ENCODE measurements at regions not wholly inside any gene's neighbourhood (a gene's known extent, or its start where the extent isn't known, plus 50 kb on each side); places are given as distances from the start of the nearest gene placed in this dataset.

DNA sequence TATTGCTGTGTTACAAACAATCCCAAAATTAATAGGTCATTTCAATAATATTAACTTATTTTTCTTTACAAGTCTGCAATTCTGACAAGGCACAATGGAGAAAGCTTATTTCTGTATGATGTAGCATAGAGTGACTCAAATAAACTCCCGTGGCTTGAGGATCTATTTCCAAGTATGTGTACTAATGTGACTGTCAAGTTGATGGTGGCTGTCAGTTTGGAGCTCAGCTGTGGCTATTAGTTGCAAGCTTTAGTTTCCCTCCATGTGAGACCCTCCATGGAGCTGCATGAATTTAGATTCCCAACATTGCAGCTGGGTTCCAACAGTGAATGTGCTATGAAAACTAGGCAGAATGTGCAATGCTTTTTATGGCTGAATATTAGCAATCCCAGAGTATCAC lies 515.5 kb upstream of the GBE1 start:
- TF ChIP-seq EZH2 (optimal IDR thresholded peaks at IDR 0.05; ENCODE audit: low read depth, low read length) (no peak), EZH2phosphoT487 (IDR thresholded peaks at IDR 0.05; ENCODE audit: low read length) (no peak), CTCF (IDR thresholded peaks at IDR 0.05; ENCODE audit: low read length) (no peak)
- H4K20me1 ChIP-seq (ENCODE audit: insufficient read depth, low read length) = no peaks in the 10 kb centered on the region

GRCh38 chr3:82274897-82275296 lies 513.5 kb upstream of the GBE1 start:
- no peaks in the 10 kb centered on the region for H3K4me1 ChIP-seq (ENCODE audit: low read length)
- no peak overlapping the region for H2AFZ ChIP-seq (ENCODE audit: low read length)
- no peaks in the 10 kb centered on the region for H3K9me2 ChIP-seq (replicated peaks; ENCODE audit: insufficient read depth, low read length)
- H3K27me3 ChIP-seq (replicated peaks; ENCODE audit: insufficient read depth, low read length) = no peaks in the 10 kb centered on the region
- no peak overlapping the region for H3K27ac ChIP-seq (ENCODE audit: low read length)
- DNase-seq = no peak
- H3K4me3 ChIP-seq (ENCODE audit: low read length) = no peak overlapping the region
- H3F3A ChIP-seq (ENCODE audit: insufficient read depth, low read length) = no peaks in the 10 kb centered on the region
- H3K9ac ChIP-seq (ENCODE audit: low read length) = no peak overlapping the region
- no peaks in the 10 kb centered on the region for H4K20me1 ChIP-seq (ENCODE audit: insufficient read depth, low read length)
- no peaks in the 10 kb centered on the region for H3K9me3 ChIP-seq (replicated peaks; ENCODE audit: insufficient read depth, low read length)
- H3K36me3 ChIP-seq (replicated peaks; ENCODE audit: insufficient read depth, low read length) = no peaks in the 10 kb centered on the region
- TF ChIP-seq CTCF (IDR thresholded peaks at IDR 0.05; ENCODE audit: low read length) (no peak), EZH2 (optimal IDR thresholded peaks at IDR 0.05; ENCODE audit: low read depth, low read length) (no peak), EZH2phosphoT487 (IDR thresholded peaks at IDR 0.05; ENCODE audit: low read length) (no peak)
- no peaks in the 10 kb centered on the region for H3K79me2 ChIP-seq (ENCODE audit: low read length)
- no peak overlapping the region for H3K4me2 ChIP-seq (ENCODE audit: low read depth, low read length)

More for the DNA sequence above, 515.5 kb upstream of the GBE1 start:
- Histone ChIP-seq H3K36me3 (replicated peaks; ENCODE audit: insufficient read depth, low read length) (no peaks in the 10 kb centered on the region), H3K9ac (ENCODE audit: low read length) (no peak overlapping the region), H3K4me1 (ENCODE audit: low read length) (no peaks in the 10 kb centered on the region), H2AFZ (ENCODE audit: low read length) (no peak overlapping the region), H3K9me3 (replicated peaks; ENCODE audit: insufficient read depth, low read length) (no peaks in the 10 kb centered on the region), H3K27me3 (replicated peaks; ENCODE audit: insufficient read depth, low read length) (no peaks in the 10 kb centered on the region), H3K4me3 (ENCODE audit: low read length) (no peak overlapping the region), H3K4me2 (ENCODE audit: low read depth, low read length) (no peak overlapping the region), H3K27ac (ENCODE audit: low read length) (no peak overlapping the region), H3K9me2 (replicated peaks; ENCODE audit: insufficient read depth, low read length) (no peaks in the 10 kb centered on the region), H3K79me2 (ENCODE audit: low read length) (no peaks in the 10 kb centered on the region), H3F3A (ENCODE audit: insufficient read depth, low read length) (no peaks in the 10 kb centered on the region)
- no peak for DNase-seq

DNA sequence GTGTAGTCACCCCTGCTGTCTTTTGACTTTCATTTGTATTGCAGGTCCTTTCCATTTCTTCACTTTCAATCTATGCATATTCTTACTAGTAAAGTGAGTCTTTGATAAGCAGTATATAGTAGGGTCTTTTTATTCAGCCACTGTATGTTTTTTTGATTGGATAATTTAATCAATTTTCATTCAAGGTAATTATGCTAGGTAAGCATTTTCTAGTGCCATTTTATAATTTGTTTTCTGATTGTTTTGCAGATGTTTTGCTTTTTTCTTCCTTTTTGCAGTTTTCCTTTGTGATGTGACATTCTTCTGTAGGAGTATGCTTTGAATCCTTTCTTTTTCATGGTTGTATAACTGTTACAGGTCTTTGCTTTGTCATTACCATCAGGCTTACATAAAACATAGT lies 504.3 kb upstream of the GBE1 start:
- Histone ChIP-seq H3K9me2 (replicated peaks; ENCODE audit: insufficient read depth, low read length) (no peaks in the 10 kb centered on the region), H3F3A (ENCODE audit: insufficient read depth, low read length) (no peaks in the 10 kb centered on the region), H3K4me3 (ENCODE audit: low read length) (no peak overlapping the region), H2AFZ (ENCODE audit: low read length) (no peak overlapping the region), H3K4me1 (ENCODE audit: low read length) (no peaks in the 10 kb centered on the region), H3K36me3 (replicated peaks; ENCODE audit: insufficient read depth, low read length) (no peaks in the 10 kb centered on the region), H3K79me2 (ENCODE audit: low read length) (no peaks in the 10 kb centered on the region), H3K27me3 (replicated peaks; ENCODE audit: insufficient read depth, low read length) (no peaks in the 10 kb centered on the region), H4K20me1 (ENCODE audit: insufficient read depth, low read length) (no peaks in the 10 kb centered on the region; the same call in 1 of the 2 replicates), H3K9ac (ENCODE audit: low read length) (no peak overlapping the region), H3K4me2 (ENCODE audit: low read depth, low read length) (no peak overlapping the region), H3K27ac (ENCODE audit: low read length) (no peak overlapping the region), H3K9me3 (replicated peaks; ENCODE audit: insufficient read depth, low read length) (no peaks in the 10 kb centered on the region)
- TF ChIP-seq EZH2 (optimal IDR thresholded peaks at IDR 0.05; ENCODE audit: low read depth, low read length) (no peak), EZH2phosphoT487 (IDR thresholded peaks at IDR 0.05; ENCODE audit: low read length) (no peak), CTCF (IDR thresholded peaks at IDR 0.05; ENCODE audit: low read length) (no peak)
- no peak for DNase-seq

All from MM.1S (cell line).